NCI-H2107 treated with DMSO at 0.1 percent for 48 hours (cell line): ENCODE measurements at regions not wholly inside any gene's neighbourhood (a gene's known extent, or its start where the extent isn't known, plus 50 kb on each side); places are given as distances from the start of the nearest gene placed in this dataset.

Experiments used
- DNase-seq: peaks from one replicate; lab custom pipeline; 2025; ENCODE audit not compliant: unreplicated experiment; lab: John Stamatoyannopoulos, UW

DNA sequence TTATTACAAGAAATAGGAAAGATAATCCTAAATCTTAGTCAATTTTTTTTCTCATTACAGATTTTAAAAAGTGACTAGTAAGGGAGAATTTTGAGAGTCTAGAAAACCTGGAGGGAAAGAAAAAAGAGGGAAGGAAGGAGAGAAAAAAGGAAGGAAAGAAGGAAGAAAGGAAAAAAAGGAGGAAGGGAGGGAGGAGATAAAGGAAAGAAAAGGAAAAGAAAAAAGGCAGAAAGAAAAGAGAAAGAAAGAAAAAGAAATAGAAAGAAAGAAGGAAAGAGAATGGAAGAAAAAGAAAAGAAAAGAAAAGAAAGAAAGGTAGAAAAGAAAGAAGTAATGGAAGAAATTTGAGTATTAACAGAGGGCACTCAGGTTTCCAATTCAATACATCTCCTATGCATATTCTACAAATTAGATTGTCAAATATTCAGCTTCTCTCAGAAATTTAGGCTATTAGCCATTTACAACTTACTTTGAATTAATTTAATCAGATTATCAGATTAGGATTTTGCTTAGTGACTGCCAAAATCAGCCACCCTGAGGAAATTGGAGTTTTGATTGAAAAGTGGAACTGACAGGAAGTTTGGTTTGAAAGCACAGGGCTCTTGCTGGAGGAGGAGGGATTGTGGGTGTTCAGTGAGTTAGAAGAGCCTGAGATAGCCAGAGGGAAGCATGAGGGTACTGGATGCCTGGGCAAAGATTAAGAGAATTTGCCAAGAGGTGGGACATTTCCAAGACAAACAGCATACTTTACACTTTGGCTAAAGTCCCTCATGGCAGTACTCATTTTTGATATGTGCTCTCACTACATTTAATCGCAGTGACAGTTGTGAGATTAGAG lies 677.8 kb downstream of the USP25 start:
- DNase-seq = no peak

DNA sequence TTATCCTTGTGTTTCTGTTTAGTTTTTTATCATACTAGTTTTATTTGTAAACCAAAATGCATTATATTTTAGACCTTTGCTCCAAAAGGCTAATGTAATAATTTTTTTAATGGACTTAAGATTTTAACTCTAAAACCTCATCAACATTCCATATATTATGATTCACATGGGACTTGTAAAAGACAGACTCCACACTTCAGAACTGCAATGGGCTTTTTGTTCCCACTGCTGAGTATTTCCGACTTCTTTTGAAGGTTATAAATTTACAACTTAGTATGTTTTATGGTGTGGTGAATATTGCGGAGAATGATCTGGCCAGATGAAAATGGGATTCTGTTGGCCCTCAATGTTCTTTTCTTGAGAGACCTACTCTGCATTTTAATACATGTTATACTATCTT lies 678.5 kb downstream of the USP25 start:
- no peak for DNase-seq

DNA sequence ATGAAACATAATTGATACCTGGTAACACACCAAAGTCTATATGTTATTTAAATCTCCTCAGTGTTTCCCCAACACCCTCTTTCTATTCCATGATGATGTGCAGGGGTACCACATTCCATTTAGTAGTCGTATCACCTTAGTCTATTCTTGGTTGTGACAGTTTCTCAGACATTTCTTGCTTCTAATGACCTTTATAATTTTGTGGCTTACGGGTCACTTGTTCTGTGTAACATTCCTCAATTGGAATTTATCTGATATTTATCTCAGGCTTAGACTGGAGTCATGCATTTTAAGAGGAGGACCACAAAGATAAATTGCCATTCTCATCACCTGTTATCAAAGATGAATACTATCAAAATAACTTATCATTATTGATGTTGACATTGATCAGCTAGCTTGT lies 679.6 kb downstream of the USP25 start:
- DNase-seq = no peak

- no peak for DNase-seq
These were observed 688.4 kb downstream of the USP25 start for GRCh38 chr21:16418226-16418625.

- DNase-seq = no peak
These were observed 688.9 kb downstream of the USP25 start for GRCh38 chr21:16418642-16419041.

DNA sequence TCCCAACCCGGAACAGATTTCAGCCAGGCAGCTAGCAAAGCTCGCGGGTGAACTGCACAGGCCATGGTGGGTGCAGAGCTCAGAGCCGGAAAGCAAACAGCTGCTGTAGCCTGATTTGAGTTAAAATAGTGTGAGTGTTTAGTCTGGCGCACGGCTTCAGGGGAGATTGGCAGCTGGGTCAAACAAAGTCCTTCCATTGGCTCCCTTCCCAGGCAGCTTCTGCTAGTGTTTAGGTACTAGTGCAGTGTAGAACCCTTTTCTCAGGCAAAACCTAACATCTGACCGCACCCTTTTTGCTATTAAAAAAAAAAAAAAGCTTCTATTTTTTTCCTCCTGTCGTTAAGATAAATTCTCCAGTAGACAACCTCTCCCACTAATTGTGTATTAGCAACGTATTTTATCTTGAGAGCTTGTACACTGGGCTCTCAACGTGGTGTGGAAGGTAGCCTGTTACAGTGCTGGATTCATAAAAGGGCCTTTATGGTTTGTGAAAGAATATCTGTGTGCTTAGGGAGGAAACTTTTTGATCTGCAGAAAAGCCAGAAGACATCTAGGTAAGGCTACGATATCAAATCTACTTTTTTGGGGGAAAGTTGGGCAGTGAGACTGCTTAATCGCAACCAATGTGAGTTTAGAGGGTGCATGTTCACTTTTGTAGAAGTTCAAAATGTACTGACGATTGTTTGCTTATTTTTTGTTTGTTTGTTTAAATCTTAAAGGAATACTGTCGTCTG lies 689.6 kb downstream of the USP25 start:
- DNase-seq = peak; percentile 92

- peak; percentile 61 for DNase-seq
These were observed 690.4 kb downstream of the USP25 start for GRCh38 chr21:16420031-16420724.

- DNase-seq = no peak
These were observed 691.2 kb downstream of the USP25 start for GRCh38 chr21:16421007-16421406.

GRCh38 chr21:16421965-16422364 lies 692.2 kb downstream of the USP25 start:
- DNase-seq = no peak

- DNase-seq = no peak
These were observed 692.9 kb downstream of the USP25 start for GRCh38 chr21:16422702-16423101.

- no peak for DNase-seq
These were observed 694.1 kb downstream of the USP25 start for GRCh38 chr21:16423921-16424320.

GRCh38 chr21:16424331-16424751 lies 694.6 kb downstream of the USP25 start:
- DNase-seq = no peak

GRCh38 chr21:16425376-16425775 lies 695.6 kb downstream of the USP25 start:
- no peak for DNase-seq

GRCh38 chr21:16426936-16427335 lies 697.2 kb downstream of the USP25 start:
- DNase-seq = no peak

DNA sequence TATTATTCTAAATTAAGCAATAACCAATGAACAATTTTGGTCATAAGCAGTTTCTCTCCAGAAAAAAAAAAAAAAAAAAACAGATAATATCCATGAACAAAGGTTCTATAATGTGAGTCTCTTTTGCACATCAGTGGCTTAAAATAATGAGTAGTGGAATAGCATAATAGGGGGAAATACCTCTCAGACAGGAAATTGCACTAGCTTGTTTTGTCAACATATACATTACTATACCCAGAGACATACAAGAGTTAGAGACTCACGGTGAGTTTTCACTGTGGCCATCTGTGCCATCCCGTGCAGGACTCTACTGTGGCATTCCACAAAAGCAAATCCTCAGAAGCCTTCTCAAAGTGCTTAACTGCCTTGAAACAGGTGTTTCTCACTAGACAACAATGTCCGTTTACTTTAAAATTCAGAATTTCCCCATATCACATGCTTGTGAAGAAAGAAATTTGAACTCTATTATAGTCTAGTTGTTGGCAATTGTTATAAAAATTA lies 697.9 kb downstream of the USP25 start:
- no peak for DNase-seq

GRCh38 chr21:16437586-16437985 lies 707.8 kb downstream of the USP25 start:
- no peak for DNase-seq

GRCh38 chr21:16438761-16439160 lies 709.0 kb downstream of the USP25 start:
- no peak for DNase-seq

DNA sequence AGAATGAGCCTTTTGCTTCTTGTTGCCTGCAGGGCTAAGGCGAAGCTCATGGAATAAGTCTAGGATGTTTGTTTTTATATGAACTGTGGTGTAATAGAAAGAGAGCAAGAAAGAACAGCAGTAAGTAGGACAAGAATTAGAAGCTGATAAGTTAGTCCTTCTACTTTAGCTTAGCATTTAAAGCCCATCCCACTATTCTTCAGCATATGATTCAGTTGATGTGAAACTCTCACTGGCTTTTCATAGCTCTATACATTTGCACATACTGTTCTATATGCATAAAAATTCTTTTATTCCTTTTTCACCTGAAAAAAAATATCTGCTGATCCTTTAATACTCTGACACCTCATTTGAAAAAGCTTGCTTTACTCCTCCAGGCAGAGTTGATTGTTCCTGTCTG lies 712.0 kb downstream of the USP25 start:
- no peak for DNase-seq

DNA sequence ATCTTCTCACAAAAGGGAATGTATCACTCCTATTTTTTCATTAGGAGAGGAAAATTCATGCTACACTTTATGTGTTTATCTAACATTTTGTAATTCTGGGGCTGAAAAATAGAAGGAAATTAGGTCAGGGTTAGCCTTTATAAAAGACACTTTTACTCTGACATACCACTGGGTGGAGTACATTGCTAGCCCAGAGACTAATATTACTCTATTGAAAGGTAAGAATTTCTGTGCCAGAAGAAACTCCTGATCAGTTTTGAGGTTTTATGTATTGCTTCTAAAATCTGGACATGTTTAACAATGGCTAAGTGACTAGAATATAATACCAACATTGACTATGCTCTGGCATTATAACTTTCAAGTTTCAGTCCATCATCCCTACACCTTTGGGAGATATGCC lies 724.6 kb downstream of the USP25 start:
- DNase-seq = peak; percentile 26

DNA sequence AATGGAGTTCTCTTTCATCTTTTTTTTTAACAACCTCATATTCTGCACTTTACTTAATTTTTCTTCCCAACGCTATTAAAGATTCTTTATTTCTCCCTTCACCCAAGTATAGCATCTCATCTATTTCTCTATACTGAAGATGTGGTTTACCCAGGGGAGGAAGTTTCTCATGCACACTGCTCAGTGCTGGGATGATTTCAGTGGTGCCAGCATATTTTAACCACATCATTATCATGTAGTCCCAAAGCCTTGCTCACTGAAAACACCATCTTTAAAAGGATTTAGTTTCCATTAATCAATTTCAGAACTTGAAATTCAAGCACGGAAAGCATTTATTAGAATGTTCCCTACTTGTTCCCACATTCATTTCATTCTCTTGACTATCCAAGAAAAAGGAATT lies 725.7 kb downstream of the USP25 start:
- no peak for DNase-seq

DNA sequence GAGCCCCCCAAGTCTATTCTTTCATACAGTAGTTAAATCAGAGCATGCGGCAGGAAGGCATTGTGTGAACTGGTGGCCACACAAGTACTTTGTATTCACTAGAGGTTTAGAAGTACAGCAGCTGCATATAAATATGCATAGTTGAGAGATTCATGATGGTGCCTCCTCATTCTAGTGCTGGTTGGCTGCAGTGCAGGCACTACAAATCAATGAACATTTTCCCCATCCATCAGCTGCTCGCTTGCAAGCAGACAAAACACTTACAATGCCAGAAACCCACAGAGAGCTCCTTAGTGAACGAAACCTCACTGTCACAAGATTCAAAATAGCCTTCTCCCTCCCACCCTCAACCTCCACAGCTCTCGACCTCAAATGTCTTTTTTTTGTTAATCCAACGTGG lies 726.2 kb downstream of the USP25 start:
- peak; percentile 98 for DNase-seq

DNA sequence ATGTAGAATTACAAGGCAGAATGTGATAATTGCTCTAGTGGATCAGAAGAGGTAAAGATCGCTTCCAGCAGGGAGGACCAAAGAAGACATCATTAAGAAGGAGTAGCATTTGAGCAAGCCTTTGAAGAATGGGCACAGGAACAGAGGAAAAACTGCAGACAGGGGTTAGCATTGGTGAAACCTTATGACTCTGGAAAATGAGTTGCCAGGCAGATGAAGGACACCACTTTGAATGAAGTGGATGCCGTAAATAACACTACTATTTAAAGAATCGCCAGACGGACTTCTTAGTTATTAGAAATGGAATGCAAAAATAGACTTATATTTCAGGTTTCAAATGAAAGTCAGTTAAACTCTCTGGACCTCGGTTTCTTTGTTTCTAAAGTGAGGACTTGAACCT lies 727.7 kb downstream of the USP25 start:
- no peak for DNase-seq
